ENCODE measurements at regions not wholly inside any gene's neighbourhood (a gene's known extent, or its start where the extent isn't known, plus 50 kb on each side); places are given as distances from the start of the nearest gene placed in this dataset.

DNA sequence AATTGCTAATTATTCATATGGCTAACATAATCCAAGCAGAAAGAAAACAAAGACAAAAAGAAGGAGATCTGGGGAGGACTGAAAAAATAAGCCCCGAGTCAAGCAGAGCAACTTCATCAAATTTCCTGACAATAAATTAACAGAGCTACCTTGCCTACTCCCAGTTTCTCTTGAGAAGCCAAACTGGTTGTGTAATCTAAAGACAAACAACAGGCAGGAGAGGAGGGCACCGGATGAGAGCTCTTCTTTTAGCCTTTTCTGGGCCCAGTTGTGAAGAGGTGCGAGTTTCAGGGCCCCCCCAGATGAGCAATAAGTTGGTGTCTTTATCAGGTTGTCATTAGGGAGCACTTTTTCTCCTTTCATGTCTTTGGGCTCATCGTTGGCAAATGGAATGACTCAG lies 197.1 kb upstream of the PCSK2 start:
- TF ChIP-seq, protein P1, sequence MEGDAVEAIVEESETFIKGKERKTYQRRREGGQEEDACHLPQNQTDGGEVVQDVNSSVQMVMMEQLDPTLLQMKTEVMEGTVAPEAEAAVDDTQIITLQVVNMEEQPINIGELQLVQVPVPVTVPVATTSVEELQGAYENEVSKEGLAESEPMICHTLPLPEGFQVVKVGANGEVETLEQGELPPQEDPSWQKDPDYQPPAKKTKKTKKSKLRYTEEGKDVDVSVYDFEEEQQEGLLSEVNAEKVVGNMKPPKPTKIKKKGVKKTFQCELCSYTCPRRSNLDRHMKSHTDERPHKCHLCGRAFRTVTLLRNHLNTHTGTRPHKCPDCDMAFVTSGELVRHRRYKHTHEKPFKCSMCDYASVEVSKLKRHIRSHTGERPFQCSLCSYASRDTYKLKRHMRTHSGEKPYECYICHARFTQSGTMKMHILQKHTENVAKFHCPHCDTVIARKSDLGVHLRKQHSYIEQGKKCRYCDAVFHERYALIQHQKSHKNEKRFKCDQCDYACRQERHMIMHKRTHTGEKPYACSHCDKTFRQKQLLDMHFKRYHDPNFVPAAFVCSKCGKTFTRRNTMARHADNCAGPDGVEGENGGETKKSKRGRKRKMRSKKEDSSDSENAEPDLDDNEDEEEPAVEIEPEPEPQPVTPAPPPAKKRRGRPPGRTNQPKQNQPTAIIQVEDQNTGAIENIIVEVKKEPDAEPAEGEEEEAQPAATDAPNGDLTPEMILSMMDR (IDR thresholded peaks at IDR 0.05; ENCODE audit: insufficient read depth, low read length, poor library complexity, severe bottlenecking), result no peak
- TF ChIP-seq EZH2phosphoT487 (conservative IDR thresholded peaks at IDR 0.05; ENCODE audit: low read length), result no peak

All from SU-DHL-6 (cell line).